Right lobe of liver (tissue), 4 donors: ENCODE measurements at regions not wholly inside any gene's neighbourhood (a gene's known extent, or its start where the extent isn't known, plus 50 kb on each side); places are given as distances from the start of the nearest gene placed in this dataset.

Experiments
- POLR2A ChIP-seq: fragments of 450-650 bp; IDR thresholded peaks from one replicate; pipeline ENCODE4 v1.6.1; 2017; ENCODE audit warnings: antibody characterized with exemption, mild to moderate bottlenecking
- TF ChIP-seq, protein P1 (sequence below), 4 donors: fragments of 200-600 bp in 3 of 4; fragments of 450-650 bp in 1 of 4; IDR thresholded peaks; one replicate each; pipeline versions ENCODE4 v1.5.1 to v1.8.0; 2016 to 2022; ENCODE audit warnings: antibody characterized with exemption in 4 of 4, mild to moderate bottlenecking in 2 of 4
- donor health status: DM: no; HTN: no; CAD: no.
- donor health status: DM: no; HTN: no; CAD: no.
- donor health status: DM: no; HTN: yes; CAD: no.

DNA sequence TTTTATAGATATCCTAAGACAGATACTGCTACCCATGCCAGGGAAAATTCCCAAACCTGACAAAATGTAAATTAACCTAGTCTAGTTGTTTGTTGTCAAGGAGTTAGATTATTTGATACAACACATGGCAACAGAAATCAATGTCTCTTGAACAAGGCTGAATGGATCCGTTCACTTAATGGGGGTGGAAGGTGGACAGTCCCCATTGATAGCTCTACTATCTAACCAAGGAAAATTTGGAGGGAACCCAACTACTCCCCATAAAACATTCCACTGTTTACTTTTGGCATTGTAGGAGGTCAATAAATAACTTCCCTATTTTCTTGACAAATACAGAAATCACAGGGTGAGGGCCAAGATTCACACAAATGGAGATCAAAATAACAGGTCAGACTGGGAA, 117.9 kb upstream of the GRIA4 start:
- TF ChIP-seq, protein P1, sequence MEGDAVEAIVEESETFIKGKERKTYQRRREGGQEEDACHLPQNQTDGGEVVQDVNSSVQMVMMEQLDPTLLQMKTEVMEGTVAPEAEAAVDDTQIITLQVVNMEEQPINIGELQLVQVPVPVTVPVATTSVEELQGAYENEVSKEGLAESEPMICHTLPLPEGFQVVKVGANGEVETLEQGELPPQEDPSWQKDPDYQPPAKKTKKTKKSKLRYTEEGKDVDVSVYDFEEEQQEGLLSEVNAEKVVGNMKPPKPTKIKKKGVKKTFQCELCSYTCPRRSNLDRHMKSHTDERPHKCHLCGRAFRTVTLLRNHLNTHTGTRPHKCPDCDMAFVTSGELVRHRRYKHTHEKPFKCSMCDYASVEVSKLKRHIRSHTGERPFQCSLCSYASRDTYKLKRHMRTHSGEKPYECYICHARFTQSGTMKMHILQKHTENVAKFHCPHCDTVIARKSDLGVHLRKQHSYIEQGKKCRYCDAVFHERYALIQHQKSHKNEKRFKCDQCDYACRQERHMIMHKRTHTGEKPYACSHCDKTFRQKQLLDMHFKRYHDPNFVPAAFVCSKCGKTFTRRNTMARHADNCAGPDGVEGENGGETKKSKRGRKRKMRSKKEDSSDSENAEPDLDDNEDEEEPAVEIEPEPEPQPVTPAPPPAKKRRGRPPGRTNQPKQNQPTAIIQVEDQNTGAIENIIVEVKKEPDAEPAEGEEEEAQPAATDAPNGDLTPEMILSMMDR (IDR thresholded peaks at IDR 0.05): no peak
- TF ChIP-seq POLR2A: no peak
